ENCODE measurements at regions not wholly inside any gene's neighbourhood (a gene's known extent, or its start where the extent isn't known, plus 50 kb on each side); places are given as distances from the start of the nearest gene placed in this dataset.

GRCh38 chr18:44126598-44126997 lies 554.1 kb upstream of the SETBP1 start:
- no peak overlapping the region for H3K4me3 Mint-ChIP-seq
- H3K9me3 Mint-ChIP-seq, result no peaks in the 10 kb centered on the region
- H3K36me3 Mint-ChIP-seq, result no peaks in the 10 kb centered on the region
- H3K27me3 Mint-ChIP-seq, result no peaks in the 10 kb centered on the region
- no peak overlapping the region for H3K27ac Mint-ChIP-seq
- H3K4me1 Mint-ChIP-seq, result no peaks in the 10 kb centered on the region

- Mint-ChIP-seq H3K27me3 (no peaks in the 10 kb centered on the region), H3K27ac (no peak overlapping the region), H3K4me3 (no peak overlapping the region), H3K4me1 (no peaks in the 10 kb centered on the region), H3K9me3 (no peaks in the 10 kb centered on the region), H3K36me3 (no peaks in the 10 kb centered on the region)
These were observed 552.3 kb upstream of the SETBP1 start for GRCh38 chr18:44128365-44128764.

GRCh38 chr18:44130376-44130942 lies 550.2 kb upstream of the SETBP1 start:
- no peaks in the 10 kb centered on the region for H3K9me3 Mint-ChIP-seq
- H3K27ac Mint-ChIP-seq, result no peak overlapping the region
- no peaks in the 10 kb centered on the region for H3K27me3 Mint-ChIP-seq
- H3K4me3 Mint-ChIP-seq, result no peak overlapping the region
- H3K36me3 Mint-ChIP-seq, result no peaks in the 10 kb centered on the region
- no peaks in the 10 kb centered on the region for H3K4me1 Mint-ChIP-seq

DNA sequence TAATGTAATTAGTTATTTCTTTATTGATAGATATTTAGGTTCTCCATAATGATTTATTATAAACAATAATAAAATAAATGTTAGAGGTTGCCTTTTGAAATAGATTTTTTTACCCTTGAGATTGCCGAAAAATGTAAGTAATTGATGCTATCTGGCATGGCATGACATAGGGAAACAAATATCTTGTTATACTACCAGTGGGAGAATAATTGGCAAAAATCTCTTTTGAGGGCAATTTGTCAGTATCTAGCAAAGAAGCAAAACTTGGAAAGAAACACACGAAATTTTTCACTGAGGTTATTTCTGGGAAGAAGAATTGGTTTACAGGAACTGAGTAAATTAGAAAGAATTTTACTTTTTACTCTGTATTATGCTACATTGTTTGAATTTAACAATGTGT lies 547.2 kb upstream of the SETBP1 start:
- Mint-ChIP-seq H3K36me3 (no peaks in the 10 kb centered on the region), H3K9me3 (peaks cover 0 to 10% (median 2%) of the 10 kb centered on the region in 3 donors), H3K27me3 (no peaks in the 10 kb centered on the region), H3K4me3 (no peak overlapping the region), H3K27ac (no peak overlapping the region), H3K4me1 (no peaks in the 10 kb centered on the region)

GRCh38 chr18:44134447-44134846 lies 546.2 kb upstream of the SETBP1 start:
- H3K4me1 Mint-ChIP-seq, result no peaks in the 10 kb centered on the region
- H3K9me3 Mint-ChIP-seq, result peaks cover 0 to 10% (median 2%) of the 10 kb centered on the region in 3 donors
- no peaks in the 10 kb centered on the region for H3K36me3 Mint-ChIP-seq
- no peaks in the 10 kb centered on the region for H3K27me3 Mint-ChIP-seq
- H3K27ac Mint-ChIP-seq, result no peak overlapping the region
- no peak overlapping the region for H3K4me3 Mint-ChIP-seq

- no peaks in the 10 kb centered on the region for H3K27me3 Mint-ChIP-seq
- H3K36me3 Mint-ChIP-seq, result no peaks in the 10 kb centered on the region
- no peaks in the 10 kb centered on the region for H3K4me1 Mint-ChIP-seq
- H3K27ac Mint-ChIP-seq, result no peak overlapping the region
- H3K4me3 Mint-ChIP-seq, result no peak overlapping the region
- peaks cover 0 to 10% (median 2%) of the 10 kb centered on the region in 3 donors for H3K9me3 Mint-ChIP-seq
These were observed 544.9 kb upstream of the SETBP1 start for GRCh38 chr18:44135741-44136140.

DNA sequence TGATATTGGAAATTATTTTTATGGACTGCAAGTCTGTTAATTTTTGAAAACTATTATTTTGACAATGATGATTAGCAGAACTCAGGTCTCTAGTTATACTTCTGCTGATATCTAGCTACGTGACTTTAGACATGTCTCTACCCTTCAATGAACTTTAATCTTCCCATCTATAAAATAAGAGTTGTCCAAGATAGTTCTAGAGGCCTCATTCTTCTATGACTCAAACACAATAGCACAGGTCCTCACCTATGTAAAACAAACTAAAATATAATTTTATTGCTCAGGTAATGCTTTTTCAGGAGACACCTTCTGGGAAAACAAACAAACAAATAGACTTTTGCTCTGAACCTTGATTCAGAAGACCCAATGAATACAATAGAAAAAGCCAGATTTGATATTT lies 544.4 kb upstream of the SETBP1 start:
- Mint-ChIP-seq H3K36me3 (no peaks in the 10 kb centered on the region), H3K4me1 (no peaks in the 10 kb centered on the region)

GRCh38 chr18:44143072-44143471 lies 537.6 kb upstream of the SETBP1 start:
- H3K36me3 Mint-ChIP-seq, result no peaks in the 10 kb centered on the region
- no peaks in the 10 kb centered on the region for H3K27me3 Mint-ChIP-seq
- H3K4me1 Mint-ChIP-seq, result no peaks in the 10 kb centered on the region
- no peak overlapping the region for H3K27ac Mint-ChIP-seq
- H3K4me3 Mint-ChIP-seq, result no peak overlapping the region
- no peaks in the 10 kb centered on the region for H3K9me3 Mint-ChIP-seq

More for the DNA sequence above, 544.4 kb upstream of the SETBP1 start:
- H3K27me3 Mint-ChIP-seq, result no peaks in the 10 kb centered on the region
- H3K4me3 Mint-ChIP-seq, result no peak overlapping the region
- peaks cover 0 to 10% (median 2%) of the 10 kb centered on the region in 3 donors for H3K9me3 Mint-ChIP-seq
- no peak overlapping the region for H3K27ac Mint-ChIP-seq

- no peaks in the 10 kb centered on the region for H3K9me3 Mint-ChIP-seq
- H3K27me3 Mint-ChIP-seq, result no peaks in the 10 kb centered on the region
- H3K4me1 Mint-ChIP-seq, result no peaks in the 10 kb centered on the region
- no peaks in the 10 kb centered on the region for H3K36me3 Mint-ChIP-seq
- H3K4me3 Mint-ChIP-seq, result no peak overlapping the region
- H3K27ac Mint-ChIP-seq, result no peak overlapping the region
These were observed 531.0 kb upstream of the SETBP1 start for GRCh38 chr18:44149706-44150105.

DNA sequence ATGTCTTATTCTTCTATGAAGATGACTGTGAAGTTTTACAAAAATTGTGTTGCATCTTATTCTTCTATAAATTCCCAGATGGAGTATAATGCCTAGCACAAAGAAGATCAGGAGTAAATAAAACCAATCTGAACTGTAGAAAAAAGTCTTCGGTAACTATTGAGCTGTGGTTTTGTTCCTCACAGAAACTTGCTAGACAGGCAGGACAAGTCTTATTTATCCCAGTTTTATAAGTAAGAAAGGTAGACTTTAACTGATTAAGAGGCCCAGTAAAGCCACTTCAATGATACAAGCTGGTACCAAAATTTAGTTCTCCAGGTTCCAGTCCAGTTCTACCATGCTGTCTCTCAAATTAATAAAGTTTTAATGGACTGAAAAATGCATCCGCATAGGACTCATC lies 526.7 kb upstream of the SETBP1 start:
- peaks cover 0 to 2% (median 0%) of the 10 kb centered on the region in 3 donors for H3K9me3 Mint-ChIP-seq
- no peaks in the 10 kb centered on the region for H3K36me3 Mint-ChIP-seq
- no peaks in the 10 kb centered on the region for H3K27me3 Mint-ChIP-seq
- no peaks in the 10 kb centered on the region for H3K4me1 Mint-ChIP-seq
- H3K4me3 Mint-ChIP-seq, result no peak overlapping the region
- no peak overlapping the region for H3K27ac Mint-ChIP-seq

GRCh38 chr18:44156126-44156525 lies 524.6 kb upstream of the SETBP1 start:
- Mint-ChIP-seq H3K27me3 (no peaks in the 10 kb centered on the region), H3K36me3 (no peaks in the 10 kb centered on the region), H3K4me3 (no peak overlapping the region), H3K9me3 (peaks cover 0 to 2% (median 0%) of the 10 kb centered on the region in 3 donors), H3K4me1 (no peaks in the 10 kb centered on the region), H3K27ac (no peak overlapping the region)

GRCh38 chr18:44156776-44157335 lies 523.8 kb upstream of the SETBP1 start:
- Mint-ChIP-seq H3K27ac (no peak overlapping the region), H3K27me3 (no peaks in the 10 kb centered on the region), H3K36me3 (no peaks in the 10 kb centered on the region), H3K4me3 (no peak overlapping the region), H3K4me1 (no peaks in the 10 kb centered on the region), H3K9me3 (peaks cover 0 to 3% (median 2%) of the 10 kb centered on the region in 3 donors)

- no peaks in the 10 kb centered on the region for H3K36me3 Mint-ChIP-seq
- no peaks in the 10 kb centered on the region for H3K27me3 Mint-ChIP-seq
- H3K4me3 Mint-ChIP-seq, result no peak overlapping the region
- H3K27ac Mint-ChIP-seq, result no peak overlapping the region
- no peaks in the 10 kb centered on the region for H3K4me1 Mint-ChIP-seq
- H3K9me3 Mint-ChIP-seq, result no peaks in the 10 kb centered on the region
These were observed 510.3 kb upstream of the SETBP1 start for GRCh38 chr18:44170208-44170880.

DNA sequence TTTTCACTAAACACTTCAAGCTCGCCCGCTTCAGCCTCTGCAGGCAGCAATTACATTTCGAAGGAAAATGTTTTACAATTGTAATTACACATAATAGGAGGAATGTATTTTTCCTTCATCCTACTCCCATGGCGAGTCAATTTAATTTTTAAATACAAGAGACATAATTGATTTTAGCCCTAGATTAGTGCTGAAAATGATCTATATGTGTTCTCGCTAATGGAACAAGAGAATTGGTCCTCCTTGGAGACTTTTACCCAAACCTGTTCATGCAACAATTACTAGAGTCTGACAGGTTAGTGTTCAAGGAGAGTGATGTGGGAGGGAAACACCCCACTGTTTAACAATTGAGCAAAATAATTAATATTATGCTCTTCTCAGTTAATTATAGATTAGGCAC lies 509.4 kb upstream of the SETBP1 start:
- Mint-ChIP-seq H3K27me3 (no peaks in the 10 kb centered on the region), H3K36me3 (no peaks in the 10 kb centered on the region), H3K4me1 (no peaks in the 10 kb centered on the region), H3K9me3 (no peaks in the 10 kb centered on the region), H3K27ac (no peak overlapping the region), H3K4me3 (no peak overlapping the region)

DNA sequence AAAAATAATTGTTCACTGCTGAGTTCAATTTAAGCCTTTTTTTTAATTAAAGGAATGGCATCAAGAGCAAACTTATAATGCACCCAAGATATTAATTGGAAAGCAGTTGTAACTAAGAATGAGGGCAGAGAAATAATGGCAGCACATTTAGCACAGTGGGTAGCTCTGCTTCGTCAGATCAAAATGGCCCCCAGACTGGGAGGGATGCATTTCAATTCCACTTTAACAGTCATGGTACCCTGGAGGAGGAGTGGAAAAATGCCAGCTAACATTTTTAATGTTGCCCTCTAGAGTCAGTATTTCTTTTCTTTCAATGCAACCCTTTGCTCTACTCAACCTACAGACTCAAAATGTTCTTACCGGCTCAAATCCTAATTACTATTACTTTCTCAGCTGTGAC lies 504.8 kb upstream of the SETBP1 start:
- Mint-ChIP-seq H3K36me3 (no peaks in the 10 kb centered on the region), H3K4me1 (no peaks in the 10 kb centered on the region)

DNA sequence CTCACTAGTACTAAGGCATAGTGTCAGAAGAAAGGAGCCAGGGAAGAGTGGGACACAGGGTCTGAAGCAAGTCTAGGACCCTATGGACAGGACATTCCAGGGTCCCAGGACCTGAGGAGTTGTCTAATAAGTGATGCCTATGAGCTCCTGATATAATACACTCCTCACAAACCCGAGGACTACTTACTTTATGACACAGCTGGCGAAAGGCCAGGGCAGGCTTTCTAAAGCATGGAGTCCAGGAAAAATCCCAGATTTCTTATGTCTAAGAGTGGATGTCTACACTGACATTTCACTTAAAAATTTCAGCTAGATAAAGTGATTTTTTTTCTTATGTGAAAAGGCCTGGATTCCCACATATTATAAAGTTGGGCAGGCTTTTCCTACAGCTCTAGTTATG lies 502.2 kb upstream of the SETBP1 start:
- no peak overlapping the region for H3K27ac Mint-ChIP-seq
- no peaks in the 10 kb centered on the region for H3K9me3 Mint-ChIP-seq
- H3K4me1 Mint-ChIP-seq, result no peaks in the 10 kb centered on the region
- peaks cover 4% of the 10 kb centered on the region for H3K27me3 Mint-ChIP-seq
- H3K36me3 Mint-ChIP-seq, result no peaks in the 10 kb centered on the region
- H3K4me3 Mint-ChIP-seq, result no peak overlapping the region

More for the DNA sequence above, 504.8 kb upstream of the SETBP1 start:
- Mint-ChIP-seq H3K9me3 (no peaks in the 10 kb centered on the region), H3K27me3 (peaks cover 2% of the 10 kb centered on the region), H3K27ac (no peak overlapping the region), H3K4me3 (no peak overlapping the region)
